G401 (cell line): ENCODE measurements at regions not wholly inside any gene's neighbourhood (a gene's known extent, or its start where the extent isn't known, plus 50 kb on each side); places are given as distances from the start of the nearest gene placed in this dataset.
"Not testable (repeated sequence)": the region's sequence is repeated elsewhere in the genome, so short reads cannot be mapped to it uniquely, and the experiment has no call there.

ENCODE experiments used
- DNase-seq: peaks from one replicate; pipeline ENCODE4 v3.0.0-alpha.2; 2015; ENCODE audit warnings: low spot score
- in situ Hi-C: cut with HindIII; loops from 2 replicates; pipeline ENCODE4 v1.10.0; 2016; ENCODE audit warnings: low sequenced_read_pairs, mixed read lengths

GRCh38 chr12:94916663-94917062, 86.8 kb downstream of the NDUFA12 start:
- in situ Hi-C loops, result no loop called here

GRCh38 chr12:94909663-94910062, 93.8 kb downstream of the NDUFA12 start:
- in situ Hi-C loops, result no loop called here
- no peak for DNase-seq

More at GRCh38 chr12:94916663-94917062, 86.8 kb downstream of the NDUFA12 start:
- DNase-seq, result no peak

GRCh38 chr12:94905749-94906148, 97.7 kb downstream of the NDUFA12 start:
- in situ Hi-C loops, DNase-seq: not testable (repeated sequence)

GRCh38 chr12:94900496-94900895, 103.0 kb downstream of the NDUFA12 start:
- in situ Hi-C loops, result no loop called here
- DNase-seq, result no peak

- DNase-seq, result no peak
These were observed 105.1 kb downstream of the NDUFA12 start for GRCh38 chr12:94898388-94898787.

GRCh38 chr12:94892544-94893267, 110.8 kb downstream of the NDUFA12 start:
- in situ Hi-C loops, result no loop called here
- no peak for DNase-seq

More at GRCh38 chr12:94898388-94898787, 105.1 kb downstream of the NDUFA12 start:
- in situ Hi-C loops, result no loop called here

- in situ Hi-C loops, result no loop called here
These were observed 113.9 kb downstream of the NDUFA12 start for GRCh38 chr12:94889445-94890210.

GRCh38 chr12:94879542-94879941, 124.0 kb downstream of the NDUFA12 start:
- DNase-seq, result no peak
- in situ Hi-C loops, result no loop called here

More at GRCh38 chr12:94889445-94890210, 113.9 kb downstream of the NDUFA12 start:
- no peak for DNase-seq

- in situ Hi-C loops, result no loop called here
- peak; percentile 49 for DNase-seq
These were observed 128.0 kb downstream of the NDUFA12 start for GRCh38 chr12:94875525-94875924.

- in situ Hi-C loops, result no loop called here
- DNase-seq, result peak; percentile 56
These were observed 128.8 kb downstream of the NDUFA12 start for GRCh38 chr12:94874518-94875302.

- no peak for DNase-seq
- in situ Hi-C loops, result no loop called here
These were observed 129.6 kb downstream of the NDUFA12 start for GRCh38 chr12:94873734-94874517.

GRCh38 chr12:94872971-94873733, 130.3 kb downstream of the NDUFA12 start:
- in situ Hi-C loops, result no loop called here
- no peak for DNase-seq

GRCh38 chr12:94872671-94872970, 130.9 kb downstream of the NDUFA12 start:
- DNase-seq, result no peak
- in situ Hi-C loops, result no loop called here

GRCh38 chr12:94872007-94872653, 131.4 kb downstream of the NDUFA12 start:
- in situ Hi-C loops, result no loop called here
- DNase-seq, result no peak

- no peak for DNase-seq
- in situ Hi-C loops, result no loop called here
These were observed 133.0 kb downstream of the NDUFA12 start for GRCh38 chr12:94870511-94870910.

- DNase-seq, result no peak
- in situ Hi-C loops, result no loop called here
These were observed 135.3 kb downstream of the NDUFA12 start for GRCh38 chr12:94868161-94868560.

GRCh38 chr12:94867066-94867855, 136.2 kb downstream of the NDUFA12 start:
- in situ Hi-C loops, result no loop called here
- DNase-seq, result no peak
